ENCODE measurements at regions not wholly inside any gene's neighbourhood (a gene's known extent, or its start where the extent isn't known, plus 50 kb on each side); places are given as distances from the start of the nearest gene placed in this dataset.
"Not testable (repeated sequence)": the region's sequence is repeated elsewhere in the genome, so short reads cannot be mapped to it uniquely, and the experiment has no call there.

DNA sequence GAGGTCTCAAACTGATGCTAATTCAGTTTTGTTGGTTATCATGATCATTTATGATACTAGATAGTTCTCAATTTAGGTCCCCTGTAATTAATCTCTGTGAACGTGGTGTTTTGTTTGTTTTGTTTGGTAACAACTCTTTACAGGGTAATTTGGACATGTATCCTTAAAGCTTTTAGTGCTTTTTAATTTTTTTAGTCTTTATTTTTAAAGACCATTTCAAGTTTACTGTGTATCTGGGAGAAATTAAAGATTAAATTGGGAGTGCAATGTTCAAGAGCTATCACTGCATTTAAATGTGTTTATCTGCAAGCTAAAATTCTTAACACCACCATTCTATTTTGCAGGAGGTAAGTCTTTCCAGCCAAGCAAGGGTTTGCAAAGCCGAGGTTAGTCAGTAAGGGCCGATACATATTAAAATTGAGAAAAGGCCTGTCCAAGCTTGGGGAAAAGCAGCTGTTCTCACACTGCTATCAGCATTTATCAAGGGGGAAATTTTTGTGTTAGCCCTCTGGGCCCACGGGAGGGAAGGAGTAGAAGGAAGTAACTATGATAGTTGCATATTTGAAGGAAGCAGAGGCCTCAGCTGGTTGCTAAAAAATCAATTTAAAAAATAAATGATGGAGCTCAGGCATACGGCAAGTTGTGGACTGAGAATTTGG lies 59.3 kb upstream of the ZNF217 start:
- DNase-seq (ENCODE audit: low read depth in 2 of 3, low spot score in 2 of 3): no peak

DNA sequence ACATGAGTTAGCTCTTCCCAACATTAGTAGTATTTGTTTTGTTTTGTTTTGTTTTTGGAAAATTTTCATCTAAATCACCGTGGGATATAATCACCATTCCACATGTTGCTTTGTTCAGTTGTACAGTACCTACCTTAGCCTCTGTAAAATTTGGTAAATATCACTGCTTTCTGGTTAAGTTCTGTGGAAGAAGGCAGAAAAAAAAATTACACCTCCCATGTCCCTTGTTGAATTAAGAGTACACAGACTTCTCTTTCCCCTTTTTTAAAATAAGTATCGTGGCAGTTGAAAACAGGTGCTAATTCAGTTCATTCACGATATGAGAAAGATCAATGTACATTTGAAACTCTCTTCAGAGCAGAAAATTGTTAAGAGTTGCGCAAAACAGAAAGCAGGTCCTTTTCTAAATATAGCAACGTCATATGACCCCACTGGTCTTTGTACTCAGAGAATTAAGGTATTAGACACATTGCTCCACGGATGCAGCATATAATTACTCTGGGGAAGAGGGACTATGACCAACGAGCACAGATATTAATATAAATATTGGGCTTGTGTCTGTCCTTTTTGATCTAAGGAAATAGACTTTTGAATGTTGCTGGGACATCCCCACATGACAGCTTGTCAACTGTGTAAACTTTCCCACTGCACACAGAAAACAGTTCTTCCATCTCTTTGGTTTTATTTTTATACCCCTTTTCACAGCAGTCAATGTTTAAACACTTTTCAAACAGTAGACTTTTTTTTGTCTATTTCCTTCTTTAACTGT lies 58.6 kb upstream of the ZNF217 start:
- no peak for DNase-seq (ENCODE audit: low read depth in 2 of 3, low spot score in 2 of 3)

DNA sequence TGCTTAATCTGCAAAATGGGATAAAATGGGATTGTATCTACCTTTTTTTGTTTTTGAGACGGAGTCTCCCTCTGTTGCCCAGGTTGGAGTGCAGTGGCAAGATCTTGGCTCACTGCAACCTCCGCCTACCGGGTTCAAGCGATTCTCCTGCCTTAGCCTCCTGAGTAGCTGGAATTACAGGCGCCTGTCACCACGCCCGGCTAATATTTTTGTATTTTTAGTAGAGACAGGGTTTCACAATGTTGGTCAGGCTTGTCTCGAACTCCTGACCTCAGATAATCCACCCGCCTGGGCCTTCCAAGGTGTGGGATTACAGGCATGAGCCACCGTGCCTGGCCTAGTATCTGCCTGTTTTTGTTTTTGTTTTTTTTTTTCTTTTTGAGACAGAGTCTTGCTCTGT lies 55.9 kb upstream of the ZNF217 start:
- DNase-seq (ENCODE audit: low read depth in 2 of 3, low spot score in 2 of 3): not testable (repeated sequence)

DNA sequence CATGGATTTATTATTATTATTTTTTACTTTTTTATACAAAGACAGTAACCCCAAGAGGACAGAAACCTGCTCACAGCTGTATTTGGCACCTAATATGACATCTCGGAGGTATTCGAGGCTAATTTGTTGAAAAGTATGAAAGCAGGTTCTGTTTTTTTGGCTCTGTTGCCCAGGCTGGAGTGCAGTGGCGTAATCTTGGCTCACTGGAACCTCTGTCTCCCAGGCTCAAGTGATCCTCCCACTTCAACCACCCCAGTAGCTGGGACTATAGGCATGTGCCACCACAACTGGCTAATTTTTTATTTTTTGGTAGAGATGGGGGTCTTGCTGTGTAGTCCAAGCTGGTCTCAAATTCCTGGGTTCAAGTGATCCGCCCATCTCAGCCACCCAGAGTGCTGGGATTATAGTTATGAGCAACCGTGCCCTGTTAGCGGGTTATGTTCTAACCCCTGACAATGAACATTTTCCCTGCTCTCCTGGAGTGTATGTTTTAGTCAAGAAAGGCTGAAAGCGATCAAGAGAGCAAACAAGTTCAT lies 53.7 kb upstream of the ZNF217 start:
- no peak for DNase-seq (ENCODE audit: low read depth in 2 of 3, low spot score in 2 of 3)

DNA sequence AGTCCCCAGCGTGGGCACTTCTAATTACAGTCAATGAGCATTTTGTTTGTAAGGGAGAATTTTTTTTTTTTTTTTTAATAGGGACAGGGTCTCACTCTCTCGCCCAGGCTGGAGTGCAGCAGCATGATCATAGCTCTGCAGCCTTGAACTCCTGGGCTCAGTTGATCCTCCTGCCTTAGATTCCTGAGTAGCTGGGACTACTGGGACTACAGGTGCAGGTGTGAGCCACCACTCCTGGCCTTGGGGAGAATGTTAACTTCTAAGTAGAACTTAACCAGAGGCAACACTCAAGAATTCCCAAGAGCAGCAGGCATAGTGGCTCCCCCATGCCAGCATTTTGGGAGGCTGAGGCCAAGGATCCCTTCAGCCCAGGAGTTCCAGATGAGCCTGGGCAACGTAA lies 52.9 kb upstream of the ZNF217 start:
- no peak for DNase-seq (ENCODE audit: low read depth in 2 of 3, low spot score in 2 of 3)

DNA sequence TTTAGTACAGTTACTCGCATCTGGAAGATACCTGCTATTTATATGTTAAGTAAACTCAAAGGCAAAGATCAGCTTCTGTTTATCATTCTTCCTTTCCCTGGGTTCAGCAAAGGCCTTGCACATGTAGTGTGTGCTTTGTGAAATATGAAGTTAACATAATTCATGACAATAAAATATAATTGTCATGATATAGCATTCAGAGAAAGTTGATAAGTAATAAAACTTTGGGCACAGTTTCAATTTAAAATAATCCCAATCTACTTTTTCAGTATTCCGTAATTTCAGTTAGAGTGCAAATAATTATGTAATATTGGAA lies 51.9 kb upstream of the ZNF217 start:
- no peak for DNase-seq (ENCODE audit: low read depth in 2 of 3, low spot score in 2 of 3)

DNA sequence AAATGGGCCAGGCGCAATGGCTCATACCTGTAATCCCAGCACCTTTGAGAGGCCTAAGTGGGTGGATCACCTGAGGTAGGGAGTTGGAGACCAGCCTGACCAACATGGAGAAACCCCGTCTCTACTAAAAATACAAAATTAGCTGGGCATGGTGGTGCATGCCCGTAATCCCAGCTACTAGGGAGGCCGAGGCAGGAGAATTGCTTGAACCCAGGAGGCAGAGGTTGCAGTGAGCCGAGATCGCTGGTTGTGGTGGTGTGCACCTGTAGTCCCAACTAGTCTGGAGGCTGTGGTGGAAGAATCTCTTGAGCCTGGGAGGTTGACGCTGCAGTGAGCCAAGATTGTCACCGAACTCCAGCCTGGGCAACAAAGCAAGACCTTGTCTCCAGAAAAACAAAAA lies 50.5 kb upstream of the ZNF217 start:
- DNase-seq (ENCODE audit: low read depth in 2 of 3, low spot score in 2 of 3): not testable (repeated sequence)

Data from activated CD8-positive, alpha-beta memory T cell treated with anti-CD3 and anti-CD28 coated beads for 48 hours (primary cell).